Adipocyte (in vitro differentiated cells): ENCODE measurements at regions not wholly inside any gene's neighbourhood (a gene's known extent, or its start where the extent isn't known, plus 50 kb on each side); places are given as distances from the start of the nearest gene placed in this dataset.
A peak's percentile ranks its signal among the peaks of the same experiment; 100 is the strongest.

ENCODE experiments used
- DNase-seq: peaks from one replicate; pipeline ENCODE4 v3.0.0-alpha.2; 2015; ENCODE audit warnings: low read depth
- H3K27me3 ChIP-seq: replicated peaks from 2 replicates; pipeline ENCODE4 v1.7.0; 2013; ENCODE audit warnings: mild to moderate bottlenecking, low read length, moderate library complexity; ENCODE audit not compliant: control insufficient read depth, insufficient read depth
- H3K36me3 ChIP-seq: 2 replicates; pipeline ENCODE4 v1.7.0; 2013; ENCODE audit warnings: low read length, mild to moderate bottlenecking, moderate library complexity; ENCODE audit not compliant: control insufficient read depth, insufficient read depth, severe bottlenecking
- H3K4me1 ChIP-seq: 2 replicates; pipeline ENCODE4 v1.7.0; 2013; ENCODE audit warnings: mild to moderate bottlenecking, low read length, moderate library complexity; ENCODE audit not compliant: control insufficient read depth, insufficient read depth
- H3K4me3 ChIP-seq: 2 replicates; pipeline ENCODE4 v1.7.0; 2013; ENCODE audit warnings: mild to moderate bottlenecking, low read length, moderate library complexity
- H3K9ac ChIP-seq: 2 replicates; pipeline ENCODE4 v1.7.0; 2013; ENCODE audit warnings: mild to moderate bottlenecking, low read length, moderate library complexity
- H3K9me3 ChIP-seq: 2 replicates; pipeline ENCODE4 v1.7.0; 2013; ENCODE audit warnings: mild to moderate bottlenecking, low read length, moderate library complexity; ENCODE audit not compliant: control insufficient read depth

GRCh38 chr2:6639929-6640620, 225.6 kb downstream of the CMPK2 start:
- Histone ChIP-seq H3K9me3 (no peaks in the 10 kb centered on the region), H3K4me3 (no peak overlapping the region), H3K9ac (no peak overlapping the region), H3K36me3 (no peaks in the 10 kb centered on the region), H3K4me1 (no peaks in the 10 kb centered on the region), H3K27me3 (no peaks in the 10 kb centered on the region)
- no peak for DNase-seq

GRCh38 chr2:6640621-6641015, 225.1 kb downstream of the CMPK2 start:
- Histone ChIP-seq H3K9ac (no peak overlapping the region), H3K36me3 (no peaks in the 10 kb centered on the region), H3K9me3 (no peaks in the 10 kb centered on the region), H3K4me3 (no peak overlapping the region), H3K4me1 (no peaks in the 10 kb centered on the region), H3K27me3 (no peaks in the 10 kb centered on the region)
- no peak for DNase-seq

DNA sequence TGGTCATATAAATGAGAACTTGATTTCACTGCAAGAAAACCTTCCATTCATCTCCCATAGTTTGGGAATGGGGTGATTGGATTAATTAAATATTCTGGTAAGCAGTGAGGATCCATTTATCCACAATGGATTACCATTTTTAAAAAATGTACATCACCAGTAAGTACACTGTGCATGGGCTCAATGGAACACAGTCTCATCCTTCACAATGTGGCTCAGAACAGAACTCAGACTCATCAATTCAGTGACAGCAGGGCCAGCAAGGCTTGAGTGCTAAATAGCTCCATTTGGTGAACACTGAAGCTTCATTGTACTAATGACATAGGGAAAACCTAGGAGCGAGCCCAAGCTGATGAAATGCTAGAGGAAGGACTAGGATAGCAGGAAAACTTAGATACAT, 223.8 kb downstream of the CMPK2 start:
- Histone ChIP-seq H3K9me3 (no peaks in the 10 kb centered on the region), H3K36me3 (no peaks in the 10 kb centered on the region), H3K4me3 (no peak overlapping the region), H3K4me1 (no peaks in the 10 kb centered on the region), H3K9ac (no peak overlapping the region), H3K27me3 (no peaks in the 10 kb centered on the region)
- DNase-seq = no peak

DNA sequence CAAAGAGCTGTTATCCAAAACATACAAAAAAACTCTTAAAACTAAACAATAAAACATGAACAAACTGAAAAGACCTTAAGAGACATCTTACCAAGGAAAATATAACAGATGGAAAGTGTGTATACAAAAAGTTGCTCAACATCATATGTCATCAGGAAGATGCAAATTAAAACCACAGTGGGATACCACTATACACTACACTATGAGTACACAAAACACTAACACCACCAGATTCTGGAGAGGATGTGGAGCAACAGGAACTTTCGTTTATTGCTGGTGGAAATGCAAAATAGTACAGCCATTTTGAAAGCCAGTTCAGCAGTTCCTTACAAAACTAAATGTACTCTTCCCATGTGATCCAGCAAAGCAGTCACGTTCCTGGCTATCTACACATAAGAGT, 221.4 kb downstream of the CMPK2 start:
- peak; percentile 26 for DNase-seq
- no peaks in the 10 kb centered on the region for H3K36me3 ChIP-seq

GRCh38 chr2:6645004-6645403, 220.7 kb downstream of the CMPK2 start:
- H3K9ac ChIP-seq = no peak overlapping the region
- peaks cover 10% of the 10 kb centered on the region for H3K27me3 ChIP-seq
- DNase-seq = no peak
- no peaks in the 10 kb centered on the region for H3K36me3 ChIP-seq
- no peak overlapping the region for H3K4me3 ChIP-seq
- no peaks in the 10 kb centered on the region for H3K4me1 ChIP-seq
- H3K9me3 ChIP-seq = no peaks in the 10 kb centered on the region

More for the DNA sequence above, 221.4 kb downstream of the CMPK2 start:
- Histone ChIP-seq H3K9ac (no peak overlapping the region), H3K4me1 (no peaks in the 10 kb centered on the region), H3K9me3 (no peaks in the 10 kb centered on the region), H3K4me3 (no peak overlapping the region), H3K27me3 (peaks cover 9% of the 10 kb centered on the region)

DNA sequence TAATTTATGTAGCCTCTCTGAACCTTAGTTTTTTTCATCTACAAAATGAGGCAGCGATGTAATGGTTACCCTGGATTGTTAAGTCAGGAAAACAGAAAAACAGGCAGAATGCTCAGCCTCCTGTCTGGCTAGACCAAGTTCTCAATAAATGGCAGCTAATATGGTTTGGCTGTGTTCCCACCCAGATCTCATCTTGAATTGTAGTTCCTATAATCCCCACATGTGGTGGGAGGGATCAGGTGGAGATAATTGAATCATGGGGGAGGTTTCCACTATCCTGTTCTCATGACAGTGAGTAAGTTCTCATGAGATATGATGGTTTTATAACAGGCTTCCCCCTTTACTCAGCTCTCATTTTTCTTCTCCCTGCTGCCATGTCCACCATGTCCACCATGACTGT, 220.0 kb downstream of the CMPK2 start:
- Histone ChIP-seq H3K27me3 (peaks cover 10% of the 10 kb centered on the region), H3K4me1 (no peaks in the 10 kb centered on the region), H3K4me3 (no peak overlapping the region), H3K9ac (no peak overlapping the region), H3K36me3 (no peaks in the 10 kb centered on the region), H3K9me3 (no peaks in the 10 kb centered on the region)
- no peak for DNase-seq

GRCh38 chr2:6647046-6647445, 218.7 kb downstream of the CMPK2 start:
- DNase-seq = no peak
- H3K9me3 ChIP-seq = no peaks in the 10 kb centered on the region
- no peaks in the 10 kb centered on the region for H3K36me3 ChIP-seq
- no peaks in the 10 kb centered on the region for H3K4me1 ChIP-seq
- H3K9ac ChIP-seq = no peak overlapping the region
- no peak overlapping the region for H3K4me3 ChIP-seq
- peaks cover 10% of the 10 kb centered on the region for H3K27me3 ChIP-seq

DNA sequence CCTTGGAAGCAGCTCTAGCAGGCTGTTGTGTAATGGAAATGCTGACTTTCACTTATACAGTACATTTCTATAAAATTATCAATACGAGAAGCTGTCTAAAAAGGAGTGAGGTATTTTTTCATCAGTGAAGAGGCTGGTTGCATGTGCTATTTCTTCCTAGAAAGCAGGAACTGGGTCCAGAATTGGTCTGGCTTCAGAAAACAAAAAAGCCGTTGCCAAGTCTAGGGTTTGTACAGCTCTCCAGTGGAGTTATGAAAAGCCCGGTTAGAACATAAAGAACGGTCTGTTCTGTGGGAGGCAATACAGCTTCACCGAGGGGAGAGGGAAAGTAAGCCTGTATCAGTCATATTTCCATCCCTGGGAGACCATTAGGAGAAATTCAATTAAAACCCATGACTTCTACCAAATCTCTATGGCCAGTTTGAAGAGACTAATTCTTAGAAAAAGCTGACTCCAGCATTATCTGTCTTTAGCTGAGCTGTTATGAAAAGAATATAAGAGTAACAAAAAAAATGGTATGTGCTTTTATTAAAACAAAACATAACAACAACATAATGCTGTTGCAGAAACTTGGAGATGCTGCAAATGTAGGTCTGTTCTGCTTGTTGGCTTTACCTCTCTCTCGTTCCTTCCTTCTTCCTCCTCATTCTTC, 217.0 kb downstream of the CMPK2 start:
- no peak for DNase-seq
- H3K9me3 ChIP-seq = no peaks in the 10 kb centered on the region
- no peaks in the 10 kb centered on the region for H3K36me3 ChIP-seq
- H3K4me1 ChIP-seq = no peaks in the 10 kb centered on the region
- no peak overlapping the region for H3K9ac ChIP-seq
- no peak overlapping the region for H3K4me3 ChIP-seq
- peaks cover 10% of the 10 kb centered on the region for H3K27me3 ChIP-seq

GRCh38 chr2:6650311-6650710, 215.4 kb downstream of the CMPK2 start:
- peaks cover 10% of the 10 kb centered on the region for H3K27me3 ChIP-seq
- no peak for DNase-seq
- H3K9me3 ChIP-seq = no peaks in the 10 kb centered on the region
- no peaks in the 10 kb centered on the region for H3K36me3 ChIP-seq
- no peaks in the 10 kb centered on the region for H3K4me1 ChIP-seq
- no peak overlapping the region for H3K9ac ChIP-seq
- H3K4me3 ChIP-seq = no peak overlapping the region

- Histone ChIP-seq H3K4me1 (peaks cover 5% of the 10 kb centered on the region), H3K36me3 (no peaks in the 10 kb centered on the region), H3K4me3 (no peak overlapping the region), H3K27me3 (peaks cover 11% of the 10 kb centered on the region), H3K9ac (no peak overlapping the region), H3K9me3 (no peaks in the 10 kb centered on the region)
- no peak for DNase-seq
Measured at GRCh38 chr2:6652251-6652650, 213.5 kb downstream of the CMPK2 start.

GRCh38 chr2:6653281-6653750, 212.4 kb downstream of the CMPK2 start:
- DNase-seq = peak; percentile 51
- Histone ChIP-seq H3K4me3 (no peak overlapping the region), H3K4me1 (peaks cover 8% of the 10 kb centered on the region), H3K9me3 (no peaks in the 10 kb centered on the region), H3K27me3 (peaks cover 6% of the 10 kb centered on the region), H3K9ac (no peak overlapping the region), H3K36me3 (no peaks in the 10 kb centered on the region)
